ENCODE measurements at regions not wholly inside any gene's neighbourhood (a gene's known extent, or its start where the extent isn't known, plus 50 kb on each side); places are given as distances from the start of the nearest gene placed in this dataset.
"Not testable (repeated sequence)": the region's sequence is repeated elsewhere in the genome, so short reads cannot be mapped to it uniquely, and the experiment has no call there.

DNA sequence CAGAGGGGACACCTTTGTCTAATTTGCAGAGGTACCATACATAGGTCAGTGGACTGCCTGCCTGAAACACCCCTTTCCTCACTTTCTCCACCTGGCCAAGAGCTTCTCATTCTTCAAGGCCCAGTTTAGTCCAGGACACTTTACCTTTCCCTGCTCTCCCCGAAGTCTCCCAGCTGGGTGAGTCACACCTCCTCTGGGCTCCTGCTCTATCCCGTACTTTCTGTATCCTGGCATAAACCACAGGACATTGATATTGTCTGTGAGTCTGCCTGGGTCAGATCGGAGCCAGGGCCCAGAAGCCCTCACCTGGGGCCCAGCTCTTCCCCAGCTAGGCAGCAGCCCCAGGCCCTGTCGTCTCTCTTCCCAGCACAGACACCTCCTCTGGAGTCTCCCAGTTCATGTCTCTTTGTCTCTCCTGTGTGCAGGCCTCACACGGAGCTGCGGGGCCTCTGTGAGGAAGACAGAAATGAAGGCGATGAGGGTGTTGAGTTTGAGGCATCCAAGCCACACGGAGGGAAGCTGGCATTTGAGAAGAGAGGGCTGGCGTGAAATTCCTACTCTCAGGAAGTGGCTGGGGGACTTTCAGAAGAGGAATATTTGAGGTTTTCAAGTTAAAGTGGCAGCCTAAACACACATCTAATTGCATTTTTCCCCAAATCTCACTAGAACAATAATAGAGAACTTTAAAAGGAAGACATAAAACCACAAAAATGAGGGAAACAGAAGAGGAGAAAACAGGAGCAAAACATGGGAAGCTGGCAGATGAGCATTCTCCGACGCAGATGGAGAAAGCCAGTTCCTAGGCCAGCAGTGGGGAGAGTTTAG is 79.6 kb upstream of the LAPTM4A start:
- no peak for DNase-seq

DNA sequence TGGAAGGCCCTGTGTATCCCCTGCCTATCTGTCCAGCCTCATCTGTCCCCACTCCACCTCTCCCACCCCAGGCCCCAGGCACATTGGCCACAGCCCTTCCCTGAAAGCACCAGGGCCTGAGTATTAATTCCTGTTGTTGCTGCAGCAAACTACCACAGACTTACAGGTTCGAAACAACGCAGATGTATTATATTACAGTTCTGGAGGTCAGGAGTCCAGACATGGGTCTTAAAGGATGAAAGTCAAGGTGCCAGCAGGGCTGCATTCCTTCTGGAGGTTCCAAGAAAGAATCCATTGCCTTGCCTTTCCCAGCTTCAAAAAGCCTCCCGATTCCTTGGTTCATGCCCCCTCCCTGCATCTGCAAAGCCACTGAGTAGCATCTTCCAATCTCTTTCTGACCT is 78.7 kb upstream of the LAPTM4A start:
- DNase-seq = no peak

DNA sequence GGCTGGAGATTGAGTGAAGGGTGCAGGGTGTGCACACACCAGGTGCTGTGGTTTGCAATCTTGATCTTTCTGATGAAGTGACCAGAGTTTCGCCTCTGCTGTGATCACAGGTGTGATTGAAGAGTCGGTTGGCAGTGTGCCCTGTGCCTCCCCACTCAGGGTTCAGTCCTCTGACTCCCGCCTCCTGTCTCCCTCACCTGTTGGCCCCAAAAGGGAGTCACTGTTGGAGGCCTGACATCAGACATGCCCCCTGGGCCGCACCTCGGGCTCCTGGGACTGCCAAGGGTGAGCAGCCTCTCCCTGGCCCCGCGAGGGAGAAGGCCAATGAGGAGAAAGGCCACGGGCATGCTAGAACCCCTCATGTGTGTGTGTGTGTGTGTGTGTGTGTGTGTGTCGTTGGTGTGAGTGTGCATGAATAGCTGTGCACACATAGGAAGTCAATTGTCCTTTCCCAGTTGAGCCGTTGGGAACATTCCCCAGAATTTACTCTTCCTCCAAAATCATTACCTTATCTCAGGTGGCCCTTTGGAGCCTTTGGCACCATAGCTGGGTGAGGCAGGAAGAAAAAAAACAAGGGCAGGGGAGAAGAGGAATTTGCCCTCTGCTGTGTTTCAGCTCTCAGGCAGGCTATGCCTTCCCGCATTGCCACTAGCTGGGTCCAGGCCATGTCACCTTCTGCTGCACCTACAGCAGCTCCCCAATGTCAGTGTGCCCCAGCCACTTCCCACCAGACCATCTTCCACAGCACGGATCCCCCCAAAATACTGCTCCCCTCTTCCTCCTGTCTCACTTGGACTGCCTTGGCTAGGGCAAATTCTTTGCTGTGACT is 78.1 kb upstream of the LAPTM4A start:
- DNase-seq = peak; percentile 30

DNA sequence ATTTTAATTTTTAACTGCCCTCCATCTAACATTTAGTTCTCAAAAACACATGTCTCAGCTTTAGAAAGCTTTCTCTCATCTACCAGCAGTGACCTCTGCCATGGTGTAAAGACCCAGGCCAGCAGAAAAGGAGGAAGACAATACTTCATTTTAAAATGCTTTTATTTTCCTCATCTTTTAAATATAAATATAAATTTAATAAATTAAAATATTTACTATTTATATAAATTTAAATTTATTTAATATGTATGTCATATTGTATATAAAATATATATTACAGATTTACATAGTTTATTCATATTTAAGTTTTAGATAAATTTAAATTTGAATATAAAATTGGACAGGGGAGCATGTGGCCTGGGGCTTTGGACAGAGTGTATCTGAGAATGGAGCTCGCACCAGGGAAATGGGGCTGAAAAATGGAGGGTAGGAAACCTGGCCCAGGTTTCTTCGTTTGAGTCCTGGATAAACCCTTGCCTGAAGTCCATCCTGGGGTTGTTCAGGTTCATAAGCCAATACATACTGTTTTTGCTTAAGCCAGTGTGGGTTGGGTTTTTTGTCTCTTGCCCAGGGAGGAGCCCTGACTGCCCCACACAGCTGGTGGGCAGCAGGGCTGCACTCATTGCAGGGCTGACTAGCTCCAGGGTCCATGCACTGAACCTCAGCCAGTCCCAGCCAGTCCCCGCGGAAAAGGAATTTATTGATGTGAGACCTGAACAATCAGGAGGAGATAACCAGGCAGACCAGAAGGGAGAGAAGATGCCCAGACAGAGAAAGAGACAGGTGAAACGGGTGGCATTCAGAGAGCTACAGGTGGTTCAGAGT is 77.3 kb upstream of the LAPTM4A start:
- no peak for DNase-seq

DNA sequence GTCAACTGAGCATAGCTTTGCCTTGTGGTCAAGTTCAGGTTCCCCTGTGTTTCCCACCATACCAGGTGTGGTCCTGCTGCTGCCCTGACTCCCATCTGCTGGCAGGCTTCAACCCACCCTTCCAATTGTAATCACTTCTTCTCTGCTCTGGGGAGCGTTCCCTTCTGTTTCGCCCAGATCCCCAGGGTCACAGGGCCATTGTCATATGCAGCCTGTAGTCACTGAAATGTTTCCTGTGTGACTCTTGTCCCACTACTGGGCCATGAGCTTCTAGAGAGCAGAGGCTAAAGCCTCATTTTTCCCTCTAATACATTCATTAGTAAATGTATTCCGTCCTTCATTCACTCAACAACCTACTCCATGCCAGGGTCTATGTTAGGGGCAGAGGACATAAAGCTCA is 75.0 kb upstream of the LAPTM4A start:
- no peak for DNase-seq

DNA sequence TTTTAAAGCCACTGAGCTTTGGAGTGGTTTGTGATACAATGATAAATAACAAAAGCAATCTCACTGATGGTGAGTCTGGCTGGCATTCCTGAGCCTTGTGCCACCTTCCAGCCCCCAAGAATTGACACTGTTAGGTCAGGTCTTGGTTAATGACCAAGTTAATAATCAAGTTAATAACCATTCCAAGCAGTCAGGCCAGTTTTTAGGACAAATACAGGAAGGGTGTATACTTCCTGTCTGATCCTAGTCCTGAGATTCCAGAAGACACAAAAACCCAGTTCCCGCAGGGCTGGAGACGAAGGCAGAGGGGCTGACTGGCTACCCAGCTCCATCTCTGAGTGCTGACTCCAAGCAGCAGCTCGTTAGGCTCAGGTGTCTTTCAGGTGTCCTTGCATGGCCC is 74.6 kb upstream of the LAPTM4A start:
- no peak for DNase-seq

DNA sequence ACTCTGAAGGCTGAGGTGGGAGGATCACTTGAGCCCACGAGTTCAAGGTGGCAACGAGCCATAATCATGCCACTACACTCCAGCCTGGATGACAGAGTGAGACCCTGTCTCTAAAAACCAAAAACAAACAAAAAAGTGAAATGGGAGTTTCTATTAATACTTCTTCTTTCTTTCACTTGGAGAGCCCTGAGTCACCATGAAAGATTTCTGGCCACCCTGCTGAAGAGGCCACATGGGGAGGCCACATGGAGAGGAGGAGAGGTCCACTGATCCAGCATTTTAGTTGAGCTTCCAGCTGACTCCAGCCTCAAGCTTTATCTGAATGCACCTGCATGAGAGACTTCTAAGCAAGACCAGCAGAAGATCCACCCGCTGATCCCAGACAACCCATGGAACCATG is 74.2 kb upstream of the LAPTM4A start:
- DNase-seq = no peak

DNA sequence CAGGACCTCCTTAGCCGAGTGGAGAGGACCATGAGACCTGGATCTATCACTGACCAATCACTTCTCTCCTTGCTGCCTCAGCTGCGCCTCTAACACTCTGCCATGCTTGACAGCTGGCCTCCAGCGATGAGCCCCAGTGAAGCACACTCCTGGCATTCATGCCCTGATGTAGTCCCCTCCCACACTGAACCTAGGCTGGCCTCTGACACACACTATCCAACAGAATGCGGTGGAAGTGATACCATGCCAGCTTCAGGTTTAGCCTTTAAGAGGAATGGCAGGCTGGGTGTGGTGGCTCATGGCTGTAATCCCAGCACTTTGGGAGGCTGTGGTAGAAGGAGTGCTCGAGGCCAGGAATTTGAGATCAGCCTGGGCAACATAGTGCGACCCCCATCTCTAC is 73.7 kb upstream of the LAPTM4A start:
- DNase-seq = no peak

DNA sequence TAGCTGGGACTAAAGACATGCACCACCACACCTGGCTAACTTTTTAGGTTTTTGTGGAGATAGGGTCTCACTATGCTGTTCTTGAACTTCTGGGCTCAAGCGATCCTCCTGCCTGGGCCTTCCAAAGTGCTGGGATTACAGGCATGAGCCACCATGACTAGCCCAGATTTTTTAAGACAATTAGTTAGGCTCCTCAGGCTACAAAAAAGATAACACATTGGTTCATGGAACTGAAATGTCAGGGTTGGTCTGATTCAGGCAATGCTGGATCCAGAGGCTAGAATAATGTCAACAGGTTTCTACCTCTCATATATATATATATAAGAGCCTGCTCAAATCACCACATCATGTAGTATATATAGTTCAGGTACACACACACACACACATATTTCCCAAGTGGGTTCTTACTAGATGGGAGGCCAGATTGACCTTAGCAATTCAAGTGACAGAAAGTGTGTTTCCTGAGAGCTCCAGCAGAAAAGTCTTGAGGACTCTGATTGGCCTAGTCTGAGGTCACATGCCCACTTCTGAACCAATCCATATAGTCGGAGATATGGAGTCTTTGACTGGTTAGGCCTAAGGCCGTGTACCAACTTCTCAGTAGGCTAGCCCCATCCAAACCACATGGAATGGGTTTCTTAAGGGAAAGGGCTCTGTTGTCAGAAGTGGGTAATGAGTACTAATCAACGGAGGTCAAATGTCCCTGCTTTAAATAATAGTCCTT is 72.6 kb upstream of the LAPTM4A start:
- DNase-seq = no peak

DNA sequence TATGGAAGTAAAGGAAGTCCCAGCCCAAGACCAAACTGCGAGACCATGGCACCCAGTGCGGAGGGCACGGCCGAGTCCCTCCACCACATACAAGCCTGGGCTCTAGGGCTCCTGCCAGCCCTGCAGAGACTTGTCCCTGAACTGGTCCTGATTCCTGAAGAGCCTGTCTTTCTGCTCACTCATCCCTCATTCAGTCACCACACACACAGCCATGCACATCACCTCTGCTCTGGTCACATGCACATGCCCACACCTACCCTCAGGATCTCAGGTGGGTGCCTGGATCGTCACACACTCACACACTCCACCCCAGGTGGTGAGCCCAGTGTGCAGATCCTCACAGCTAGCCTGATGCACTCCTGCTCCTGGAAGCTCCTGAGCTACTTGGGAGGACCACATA is 71.4 kb upstream of the LAPTM4A start:
- no peak for DNase-seq

DNA sequence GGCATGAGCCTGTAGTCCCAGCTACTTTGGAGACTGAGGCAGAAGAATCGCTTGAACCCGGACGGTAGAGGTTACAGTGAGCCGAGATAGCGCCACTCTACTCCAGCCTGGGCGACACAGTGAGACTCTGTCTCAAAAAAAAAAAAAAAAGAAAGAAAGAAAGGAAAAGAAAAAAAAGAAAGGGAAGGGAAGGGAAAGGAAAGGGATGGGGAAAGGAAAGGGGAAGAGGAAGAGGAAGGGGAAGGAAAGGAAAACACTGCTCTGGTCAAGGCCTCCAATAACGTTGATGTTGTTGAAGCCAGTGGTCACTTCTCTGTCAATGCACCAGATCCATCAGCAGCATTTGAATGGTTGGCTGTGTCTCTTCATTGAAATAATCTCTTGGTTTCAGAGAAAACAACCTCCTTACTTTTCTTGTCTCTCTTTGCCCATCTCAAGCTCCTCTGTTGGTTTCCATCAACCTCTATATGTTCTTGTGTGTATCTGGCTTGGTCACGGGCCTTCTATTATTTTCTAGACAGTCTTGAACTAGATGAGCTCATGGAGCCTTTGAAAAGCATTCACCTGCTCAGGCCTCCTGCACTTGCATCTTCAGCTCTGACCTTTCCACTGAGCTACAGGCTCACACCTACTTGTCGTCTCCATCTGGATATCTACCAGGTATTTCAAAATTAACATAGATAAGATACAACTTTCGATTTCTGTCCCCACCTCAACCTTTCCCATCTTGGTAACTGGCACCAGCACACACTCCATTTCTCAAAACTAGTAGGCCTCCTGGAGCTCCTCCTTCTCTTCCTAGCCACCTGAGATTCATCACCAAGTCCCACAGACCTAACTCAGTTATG is 69.4 kb upstream of the LAPTM4A start:
- DNase-seq = no peak

DNA sequence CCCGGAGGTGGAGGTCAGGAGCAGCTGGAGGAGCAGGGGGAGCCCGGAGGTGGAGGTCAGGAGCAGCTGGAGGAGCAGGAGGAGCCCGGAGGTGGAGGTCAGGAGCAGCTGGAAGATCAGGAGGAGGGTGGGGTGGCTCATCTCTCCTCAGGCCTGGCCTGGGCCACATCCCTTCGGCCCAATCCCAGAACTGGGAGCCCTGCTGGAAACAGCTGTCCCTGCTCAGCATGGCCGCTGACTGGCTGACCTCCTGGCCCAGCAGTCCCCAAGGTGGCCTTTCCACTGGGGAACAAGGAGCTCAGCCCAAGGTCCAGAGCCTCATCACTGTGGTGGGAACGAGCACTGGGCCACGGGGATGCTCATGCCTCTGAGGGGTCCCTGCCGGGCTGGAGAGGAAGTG is 66.6 kb upstream of the LAPTM4A start:
- DNase-seq = no peak

DNA sequence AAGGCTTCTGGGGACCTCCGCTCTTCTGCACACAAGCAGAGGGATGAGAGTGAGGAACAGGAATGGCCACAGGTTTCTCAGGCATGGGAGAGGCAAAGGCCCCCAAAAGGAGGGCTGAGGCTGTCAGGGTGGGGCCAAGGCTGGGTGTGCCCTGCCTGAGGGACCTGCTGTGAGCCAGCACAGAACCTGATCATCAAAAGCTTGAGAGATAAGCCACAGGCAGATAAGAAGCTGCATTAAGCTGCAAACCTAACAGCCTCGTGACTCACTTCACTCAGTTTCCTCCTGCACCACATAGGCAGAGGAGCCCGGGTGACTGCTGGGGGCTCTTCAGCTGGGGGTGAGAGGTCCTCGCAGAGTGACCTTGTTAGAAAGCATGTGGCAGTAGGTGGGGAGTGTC is 64.5 kb upstream of the LAPTM4A start:
- DNase-seq = no peak

DNA sequence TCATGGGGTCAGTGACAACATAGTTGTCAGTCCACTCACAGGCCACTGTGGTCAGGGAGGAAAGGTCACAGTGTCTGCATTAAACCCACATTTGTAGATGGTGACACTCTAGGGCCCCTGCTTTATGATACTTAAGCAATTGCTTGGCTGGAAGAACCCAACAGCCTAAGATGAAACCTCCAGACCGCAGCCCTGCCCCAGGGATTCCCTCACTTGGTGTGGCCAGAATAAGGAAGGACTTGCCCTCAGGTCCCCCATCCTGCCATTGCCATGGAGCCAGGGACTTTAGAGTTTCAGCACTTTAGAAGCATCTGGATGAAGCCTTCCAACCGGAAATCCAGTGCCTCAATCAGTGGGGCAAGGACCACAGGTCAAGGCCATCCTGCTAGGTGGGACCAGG is 63.9 kb upstream of the LAPTM4A start:
- DNase-seq = no peak

DNA sequence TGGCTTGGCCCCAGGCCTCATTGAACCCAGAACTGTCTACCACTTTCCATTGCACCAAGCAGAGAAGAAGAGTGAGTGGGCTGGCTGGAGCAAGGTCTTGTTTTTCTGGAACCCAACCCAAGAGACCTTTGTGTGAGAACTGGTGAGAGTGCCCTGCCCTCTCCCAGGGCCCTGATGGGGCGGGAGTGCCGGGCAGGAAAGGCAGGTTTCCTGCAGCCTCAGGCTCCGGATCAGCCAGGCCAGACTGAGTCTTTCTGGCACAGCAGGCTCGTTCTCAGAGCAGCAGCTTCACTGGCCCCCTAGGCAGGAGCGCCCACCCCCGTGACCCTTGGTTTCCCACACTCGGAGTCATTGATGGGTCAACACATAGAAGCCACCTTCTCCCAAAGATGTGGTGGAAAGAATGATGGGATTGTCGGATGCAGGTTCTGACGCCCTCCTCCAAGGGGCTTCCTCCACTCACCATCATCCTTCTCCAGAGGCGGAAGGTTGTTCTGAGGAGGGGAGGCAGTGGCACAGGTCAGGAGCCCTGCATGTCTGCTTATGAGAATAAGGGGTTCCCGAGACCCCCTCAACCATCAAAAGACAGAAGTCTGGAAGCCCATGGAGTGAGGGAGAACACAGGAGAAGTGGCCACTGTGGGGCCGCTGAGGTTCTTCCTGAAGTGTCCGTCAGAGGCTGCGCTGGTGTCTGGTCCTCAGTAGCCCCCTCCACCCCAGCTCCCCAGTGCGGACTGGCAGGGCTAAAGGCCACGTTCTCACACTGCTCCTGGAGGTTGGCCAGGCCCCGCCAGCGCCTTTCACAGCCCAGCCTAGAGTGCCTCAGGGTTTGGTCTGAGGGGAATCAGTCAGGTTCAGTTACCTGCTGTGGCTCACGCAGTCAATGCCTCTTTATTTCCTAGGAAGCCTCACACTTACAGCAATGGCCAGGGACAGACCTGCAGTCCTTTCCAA is 62.8 kb upstream of the LAPTM4A start:
- no peak for DNase-seq

DNA sequence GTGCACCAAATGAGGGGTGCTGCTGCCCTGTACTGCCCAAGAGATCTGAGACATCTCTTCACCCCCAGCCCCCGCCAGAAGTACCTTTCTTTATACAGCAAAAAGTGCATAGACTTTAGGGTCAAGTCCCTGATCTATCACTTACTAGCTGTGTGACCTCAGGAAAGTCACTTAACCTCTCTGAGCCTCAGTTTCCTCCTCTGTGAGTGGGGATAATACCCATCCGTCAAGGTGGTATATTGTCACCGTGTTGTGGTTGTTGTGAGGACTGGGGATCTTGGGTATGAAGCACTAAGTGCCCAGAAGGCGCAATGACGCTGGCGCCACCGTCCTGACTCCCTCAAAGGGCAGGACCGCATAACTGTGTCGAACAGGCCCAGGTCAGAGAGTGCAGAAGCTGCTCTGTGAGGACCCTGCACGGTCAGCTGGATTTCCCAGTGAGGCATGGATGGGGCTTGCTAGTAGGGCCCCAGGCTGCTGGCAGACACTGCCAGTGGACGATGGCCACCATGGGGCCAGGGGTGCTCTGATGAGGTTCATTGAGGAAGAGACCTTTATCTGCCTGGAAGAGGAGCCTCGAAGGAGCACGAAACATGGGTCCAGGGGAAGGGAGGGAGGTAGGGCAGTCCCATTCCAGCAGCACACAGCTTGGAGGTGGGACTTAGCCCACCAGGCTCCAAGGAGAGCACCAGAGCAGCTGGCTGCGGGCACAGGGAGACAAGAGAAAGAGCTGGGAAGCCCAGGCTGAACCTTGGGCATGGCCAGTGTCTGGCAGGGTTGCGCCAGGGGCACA is 61.8 kb upstream of the LAPTM4A start:
- no peak for DNase-seq

DNA sequence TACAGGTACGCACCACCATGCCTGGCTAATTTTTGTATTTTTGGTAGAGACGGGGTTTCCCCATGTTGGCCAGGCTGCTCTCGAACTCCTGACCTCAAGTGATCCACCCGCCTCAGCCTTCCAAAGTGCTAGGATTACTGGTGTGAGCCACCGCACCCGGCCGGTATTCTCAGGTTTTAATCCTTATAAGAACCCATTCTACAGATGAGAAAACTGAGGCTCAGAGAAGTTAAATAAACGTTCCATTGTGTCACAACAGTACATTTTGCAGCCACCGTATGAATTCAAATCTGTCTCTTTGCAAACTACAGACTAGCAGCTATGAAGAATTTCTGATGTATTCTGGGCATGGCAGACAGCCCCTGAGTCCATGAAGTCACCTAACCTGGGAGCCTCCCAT is 60.9 kb upstream of the LAPTM4A start:
- not testable (repeated sequence) for DNase-seq

DNA sequence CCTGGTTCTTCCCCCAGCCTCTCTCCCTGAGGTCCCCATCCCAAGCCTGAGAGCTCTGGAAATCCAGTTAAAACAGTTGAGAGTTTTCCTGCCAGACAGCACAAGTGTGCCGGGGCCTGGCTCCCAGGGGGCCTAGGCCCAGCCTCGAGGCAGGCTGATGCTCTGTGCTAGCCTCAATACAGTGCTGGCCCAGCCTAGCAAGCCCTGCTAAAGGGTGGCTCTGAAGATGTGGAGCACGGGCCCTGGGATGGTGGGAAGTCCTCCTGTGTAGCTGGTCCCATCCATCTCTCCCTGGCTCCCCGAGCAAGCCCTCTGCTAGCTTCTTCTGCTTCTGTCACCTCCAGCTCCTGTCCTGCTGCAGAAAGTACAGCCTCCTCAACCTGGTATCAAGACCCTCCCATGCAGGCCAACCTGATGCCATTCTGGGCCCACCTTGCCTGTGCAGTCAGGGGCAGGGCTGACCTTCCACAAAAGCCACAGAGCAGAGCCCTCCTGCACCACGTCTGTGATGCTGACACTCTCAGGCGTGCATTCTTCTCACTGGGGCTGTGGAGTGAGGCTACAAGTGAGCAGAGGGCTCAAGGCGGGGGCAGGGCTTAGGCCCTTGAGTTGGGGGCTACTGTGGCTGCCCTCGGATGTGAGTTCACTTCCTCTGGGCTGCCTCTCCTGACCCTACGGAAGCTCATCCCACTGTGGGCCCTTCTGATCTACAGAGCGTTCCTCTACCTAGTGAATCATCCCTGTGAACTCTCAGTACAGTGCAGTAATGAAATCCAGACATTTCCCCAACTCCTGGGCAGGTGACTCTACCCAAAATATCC is 60.1 kb upstream of the LAPTM4A start:
- DNase-seq = no peak

DNA sequence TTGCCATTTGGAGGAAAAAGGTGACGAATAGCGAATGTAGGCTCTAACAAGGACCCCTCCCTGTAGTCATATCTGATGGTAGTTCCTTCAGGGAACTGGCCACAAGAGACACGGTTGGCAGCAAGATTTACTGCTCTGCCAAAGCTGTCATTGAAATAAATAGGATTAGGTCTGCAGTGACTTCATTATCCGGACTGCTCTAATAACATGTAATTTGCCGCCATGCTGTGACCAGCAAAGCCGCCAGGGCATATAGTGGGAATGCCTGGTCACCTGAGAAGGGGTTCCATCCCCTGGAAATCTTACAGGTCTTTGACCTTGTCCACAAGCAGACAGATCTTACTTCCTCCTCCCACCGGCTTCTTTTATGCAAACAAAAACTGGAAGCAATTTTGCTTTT is 59.4 kb upstream of the LAPTM4A start:
- DNase-seq = no peak

Data from NCI-H187 treated with DMSO at 0.1 percent for 48 hours (cell line).